GM19438 (cell line): ENCODE measurements at regions not wholly inside any gene's neighbourhood (a gene's known extent, or its start where the extent isn't known, plus 50 kb on each side); places are given as distances from the start of the nearest gene placed in this dataset.
"Not testable (repeated sequence)": the region's sequence is repeated elsewhere in the genome, so short reads cannot be mapped to it uniquely, and the experiment has no call there.

ENCODE experiments used
- ATAC-seq: cut with Tn5 transposase; IDR thresholded peaks from one replicate; pipeline ENCODE4 v1.9.1; 2021; ENCODE audit warnings: low read depth; ENCODE audit not compliant: unreplicated experiment

- no peak for ATAC-seq
Measured at GRCh38 chr2:3116371-3116770, 261.2 kb downstream of the EIPR1 start.

GRCh38 chr2:3115301-3116042 lies 262.1 kb downstream of the EIPR1 start:
- ATAC-seq, result no peak

GRCh38 chr2:3114406-3115185 lies 263.0 kb downstream of the EIPR1 start:
- ATAC-seq, result no peak

- ATAC-seq, result no peak
Measured at GRCh38 chr2:3113769-3114168, 263.8 kb downstream of the EIPR1 start.

GRCh38 chr2:3113122-3113521 lies 264.5 kb downstream of the EIPR1 start:
- no peak for ATAC-seq

- ATAC-seq, result no peak
Measured at GRCh38 chr2:3112553-3112952, 265.1 kb downstream of the EIPR1 start.

- ATAC-seq, result no peak
Measured at GRCh38 chr2:3112131-3112530, 265.5 kb downstream of the EIPR1 start.

GRCh38 chr2:3110994-3111666 lies 266.5 kb downstream of the EIPR1 start:
- ATAC-seq, result no peak

- no peak for ATAC-seq
Measured at GRCh38 chr2:3110555-3110954, 267.1 kb downstream of the EIPR1 start.

- no peak for ATAC-seq
Measured at GRCh38 chr2:3108710-3109702, 268.6 kb downstream of the EIPR1 start.

GRCh38 chr2:3108105-3108504 lies 269.5 kb downstream of the EIPR1 start:
- ATAC-seq, result no peak

- ATAC-seq, result no peak
Measured at GRCh38 chr2:3107567-3107966, 270.1 kb downstream of the EIPR1 start.

GRCh38 chr2:3105814-3106569 lies 271.6 kb downstream of the EIPR1 start:
- no peak for ATAC-seq

GRCh38 chr2:3104958-3105813 lies 272.4 kb downstream of the EIPR1 start:
- ATAC-seq, result not testable (repeated sequence)

- ATAC-seq, result no peak
Measured at GRCh38 chr2:3104261-3104660, 273.4 kb downstream of the EIPR1 start.

- ATAC-seq, result no peak
Measured at GRCh38 chr2:3102922-3103569, 274.6 kb downstream of the EIPR1 start.

- ATAC-seq, result no peak
Measured at GRCh38 chr2:3102081-3102921, 275.3 kb downstream of the EIPR1 start.
